ENCODE measurements at regions not wholly inside any gene's neighbourhood (a gene's known extent, or its start where the extent isn't known, plus 50 kb on each side); places are given as distances from the start of the nearest gene placed in this dataset.

DNA sequence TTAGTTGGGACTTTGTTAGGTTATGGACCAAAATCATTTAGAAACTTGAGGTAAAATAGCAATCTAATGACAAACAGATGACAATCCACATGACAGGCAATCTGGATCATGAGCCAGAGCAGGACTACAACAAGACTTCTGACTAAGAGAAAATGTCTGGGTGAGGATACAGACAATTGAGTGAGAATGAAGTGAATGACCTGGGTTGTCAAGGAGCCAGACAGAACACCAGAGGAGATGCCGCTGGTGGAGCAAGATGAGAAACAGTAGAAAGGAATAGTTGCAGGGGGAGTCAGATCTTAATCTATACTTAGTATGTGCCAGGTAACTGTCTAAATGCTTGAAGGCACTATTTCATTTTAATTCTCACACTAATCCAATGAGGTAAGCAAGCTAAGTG is 277.8 kb downstream of the PRELID2 start:
- Histone ChIP-seq H3K4me3 (ENCODE audit: low read length, poor library complexity, severe bottlenecking) (no peak overlapping the region), H3K4me2 (ENCODE audit: low read depth, low read length, poor library complexity, severe bottlenecking) (no peak overlapping the region), H2AFZ (ENCODE audit: low read length) (no peak overlapping the region), H3K4me1 (ENCODE audit: insufficient read depth, low read length, poor library complexity, severe bottlenecking) (no peaks in the 10 kb centered on the region), H3F3A (ENCODE audit: low read depth) (no peaks in the 10 kb centered on the region), H3K9me3 (ENCODE audit: insufficient read depth, low read depth, low read length) (no peaks in the 10 kb centered on the region), H3K9me2 (replicated peaks; ENCODE audit: low read depth, low read length) (no peaks in the 10 kb centered on the region), H3K9ac (ENCODE audit: low read depth, low read length, poor library complexity, severe bottlenecking) (no peak overlapping the region), H3K79me2 (ENCODE audit: insufficient read depth, low read length) (no peaks in the 10 kb centered on the region), H4K20me1 (ENCODE audit: insufficient read depth, low read length, poor library complexity, severe bottlenecking) (no peaks in the 10 kb centered on the region), H3K36me3 (ENCODE audit: insufficient read depth, low read length) (no peaks in the 10 kb centered on the region), H3K27me3 (ENCODE audit: insufficient read depth, low read length, poor library complexity, severe bottlenecking) (no peaks in the 10 kb centered on the region)
- no peak for TF ChIP-seq EZH2phosphoT487 (IDR thresholded peaks at IDR 0.05; ENCODE audit: borderline replicate concordance)
- TF ChIP-seq, protein P1, sequence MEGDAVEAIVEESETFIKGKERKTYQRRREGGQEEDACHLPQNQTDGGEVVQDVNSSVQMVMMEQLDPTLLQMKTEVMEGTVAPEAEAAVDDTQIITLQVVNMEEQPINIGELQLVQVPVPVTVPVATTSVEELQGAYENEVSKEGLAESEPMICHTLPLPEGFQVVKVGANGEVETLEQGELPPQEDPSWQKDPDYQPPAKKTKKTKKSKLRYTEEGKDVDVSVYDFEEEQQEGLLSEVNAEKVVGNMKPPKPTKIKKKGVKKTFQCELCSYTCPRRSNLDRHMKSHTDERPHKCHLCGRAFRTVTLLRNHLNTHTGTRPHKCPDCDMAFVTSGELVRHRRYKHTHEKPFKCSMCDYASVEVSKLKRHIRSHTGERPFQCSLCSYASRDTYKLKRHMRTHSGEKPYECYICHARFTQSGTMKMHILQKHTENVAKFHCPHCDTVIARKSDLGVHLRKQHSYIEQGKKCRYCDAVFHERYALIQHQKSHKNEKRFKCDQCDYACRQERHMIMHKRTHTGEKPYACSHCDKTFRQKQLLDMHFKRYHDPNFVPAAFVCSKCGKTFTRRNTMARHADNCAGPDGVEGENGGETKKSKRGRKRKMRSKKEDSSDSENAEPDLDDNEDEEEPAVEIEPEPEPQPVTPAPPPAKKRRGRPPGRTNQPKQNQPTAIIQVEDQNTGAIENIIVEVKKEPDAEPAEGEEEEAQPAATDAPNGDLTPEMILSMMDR (conservative IDR thresholded peaks at IDR 0.05; ENCODE audit: low read length), result no peak

DNA sequence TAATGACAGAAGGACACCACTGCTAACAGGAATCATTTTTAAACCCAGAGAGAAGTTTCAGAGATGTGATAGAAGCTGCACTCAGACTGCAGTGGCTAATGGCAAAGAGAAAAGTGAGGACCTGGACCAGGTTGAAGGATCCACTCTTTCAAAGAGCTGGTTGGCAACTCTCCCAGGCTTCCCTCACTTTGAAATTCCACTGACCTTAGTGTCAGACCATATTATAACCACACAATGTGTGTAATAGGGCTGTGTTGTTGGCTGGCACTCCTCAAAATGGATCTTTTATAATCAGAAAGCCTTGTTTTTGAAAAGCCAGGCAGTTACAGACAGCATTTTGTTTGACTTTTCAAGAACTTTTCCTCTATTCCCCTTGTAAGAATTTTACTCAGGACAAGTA is 280.7 kb downstream of the PRELID2 start:
- H4K20me1 ChIP-seq (ENCODE audit: insufficient read depth, low read length, poor library complexity, severe bottlenecking), result no peaks in the 10 kb centered on the region
- no peaks in the 10 kb centered on the region for H3K9me3 ChIP-seq (ENCODE audit: insufficient read depth, low read depth, low read length)
- H3K9ac ChIP-seq (ENCODE audit: low read depth, low read length, poor library complexity, severe bottlenecking), result no peak overlapping the region
- no peaks in the 10 kb centered on the region for H3K4me1 ChIP-seq (ENCODE audit: insufficient read depth, low read length, poor library complexity, severe bottlenecking)
- no peaks in the 10 kb centered on the region for H3K27me3 ChIP-seq (ENCODE audit: insufficient read depth, low read length, poor library complexity, severe bottlenecking)
- H3K9me2 ChIP-seq (replicated peaks; ENCODE audit: low read depth, low read length), result no peaks in the 10 kb centered on the region
- H2AFZ ChIP-seq (ENCODE audit: low read length), result no peak overlapping the region
- TF ChIP-seq, protein P1 (conservative IDR thresholded peaks at IDR 0.05; ENCODE audit: low read length), result no peak
- TF ChIP-seq EZH2phosphoT487 (IDR thresholded peaks at IDR 0.05; ENCODE audit: borderline replicate concordance), result no peak
- H3K79me2 ChIP-seq (ENCODE audit: insufficient read depth, low read length), result no peaks in the 10 kb centered on the region
- H3K4me3 ChIP-seq (ENCODE audit: low read length, poor library complexity, severe bottlenecking), result no peak overlapping the region
- no peak overlapping the region for H3K4me2 ChIP-seq (ENCODE audit: low read depth, low read length, poor library complexity, severe bottlenecking)
- H3F3A ChIP-seq (ENCODE audit: low read depth), result no peaks in the 10 kb centered on the region
- H3K36me3 ChIP-seq (ENCODE audit: insufficient read depth, low read length), result no peaks in the 10 kb centered on the region

DNA sequence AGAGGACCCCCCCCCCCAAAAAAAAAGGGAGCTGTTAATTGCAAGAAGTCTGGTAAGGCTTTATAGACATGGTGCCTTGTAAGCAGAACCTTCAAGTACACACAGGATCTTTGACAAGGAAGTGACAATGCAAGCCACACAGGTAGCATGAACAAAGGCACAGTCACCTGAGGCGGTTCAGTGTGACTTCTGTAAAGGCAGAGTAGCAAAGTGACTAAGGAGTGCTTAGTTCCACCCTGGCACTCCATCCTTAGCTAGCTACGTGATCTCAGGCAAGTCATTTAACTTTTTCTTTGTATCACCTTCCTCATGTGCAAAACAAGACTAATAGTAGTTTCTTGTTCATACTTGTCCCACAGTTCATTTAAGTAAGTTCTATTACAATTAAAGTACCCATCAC is 282.0 kb downstream of the PRELID2 start:
- no peak overlapping the region for H2AFZ ChIP-seq (ENCODE audit: low read length)
- H3K4me3 ChIP-seq (ENCODE audit: low read length, poor library complexity, severe bottlenecking), result no peak overlapping the region
- no peaks in the 10 kb centered on the region for H3K4me1 ChIP-seq (ENCODE audit: insufficient read depth, low read length, poor library complexity, severe bottlenecking)
- no peaks in the 10 kb centered on the region for H3K79me2 ChIP-seq (ENCODE audit: insufficient read depth, low read length)
- no peaks in the 10 kb centered on the region for H3F3A ChIP-seq (ENCODE audit: low read depth)
- H3K27me3 ChIP-seq (ENCODE audit: insufficient read depth, low read length, poor library complexity, severe bottlenecking), result no peaks in the 10 kb centered on the region
- H3K36me3 ChIP-seq (ENCODE audit: insufficient read depth, low read length), result no peaks in the 10 kb centered on the region
- no peaks in the 10 kb centered on the region for H4K20me1 ChIP-seq (ENCODE audit: insufficient read depth, low read length, poor library complexity, severe bottlenecking)
- no peak overlapping the region for H3K9ac ChIP-seq (ENCODE audit: low read depth, low read length, poor library complexity, severe bottlenecking)
- H3K9me3 ChIP-seq (ENCODE audit: insufficient read depth, low read depth, low read length), result no peaks in the 10 kb centered on the region
- TF ChIP-seq, protein P1 (conservative IDR thresholded peaks at IDR 0.05; ENCODE audit: low read length), result no peak
- TF ChIP-seq EZH2phosphoT487 (IDR thresholded peaks at IDR 0.05; ENCODE audit: borderline replicate concordance), result no peak
- H3K4me2 ChIP-seq (ENCODE audit: low read depth, low read length, poor library complexity, severe bottlenecking), result no peak overlapping the region
- H3K9me2 ChIP-seq (replicated peaks; ENCODE audit: low read depth, low read length), result no peaks in the 10 kb centered on the region
